GM21526 (cell line): ENCODE measurements at regions not wholly inside any gene's neighbourhood (a gene's known extent, or its start where the extent isn't known, plus 50 kb on each side); places are given as distances from the start of the nearest gene placed in this dataset.
"Not testable (repeated sequence)": the region's sequence is repeated elsewhere in the genome, so short reads cannot be mapped to it uniquely, and the experiment has no call there.

Experiments
- ATAC-seq: cut with Tn5 transposase; IDR thresholded peaks from one replicate; pipeline ENCODE4 v1.9.1; 2021; ENCODE audit warnings: moderate library complexity; ENCODE audit not compliant: unreplicated experiment, low FRiP score

DNA sequence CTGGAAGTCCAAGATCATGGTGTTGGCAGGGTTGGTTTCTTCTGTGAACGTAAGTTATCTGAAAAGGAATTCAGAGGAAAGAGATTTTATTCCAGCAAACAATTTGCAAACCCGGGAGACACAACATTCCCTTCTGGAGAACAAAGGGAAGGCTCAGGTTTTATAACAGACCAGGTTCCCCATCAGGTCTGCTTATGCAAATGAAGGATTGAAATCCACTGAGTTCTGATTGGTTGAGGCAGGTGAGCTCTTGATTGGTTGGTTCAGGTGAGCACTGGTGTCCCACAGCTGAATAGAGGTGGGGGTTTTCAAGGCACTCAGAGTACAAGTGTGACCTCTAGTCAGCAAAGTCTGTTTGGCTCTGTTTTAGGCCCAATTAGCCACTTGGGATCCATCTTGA lies 1306.8 kb downstream of the TBC1D22A start:
- no peak for ATAC-seq

DNA sequence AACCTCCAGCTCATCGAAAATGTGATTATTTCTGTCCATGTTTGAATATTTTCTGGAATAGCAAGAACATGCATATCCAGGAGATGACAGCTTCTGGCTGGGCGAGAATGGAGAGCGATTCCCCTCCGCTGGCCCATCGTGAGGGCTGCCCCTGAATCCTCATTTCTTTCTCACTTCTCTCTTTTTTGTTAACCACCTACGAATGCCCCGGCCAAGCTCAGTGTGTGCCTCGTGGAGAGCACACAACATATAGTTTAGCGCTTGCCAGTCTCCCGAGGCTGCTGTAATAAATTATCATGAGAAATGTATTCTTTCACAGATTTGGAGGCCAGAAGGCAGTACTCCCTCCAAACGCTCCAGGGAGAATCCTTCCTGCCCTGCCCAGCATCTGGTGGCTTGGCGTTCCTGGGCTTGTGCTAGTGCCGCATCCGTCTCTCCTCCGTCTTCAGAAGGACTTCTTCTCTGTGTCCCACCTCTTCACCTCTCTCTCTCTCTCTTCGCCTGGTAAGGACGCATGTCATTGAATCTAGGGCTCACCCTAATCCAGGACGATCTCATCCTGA lies 1306.0 kb downstream of the TBC1D22A start:
- no peak for ATAC-seq

DNA sequence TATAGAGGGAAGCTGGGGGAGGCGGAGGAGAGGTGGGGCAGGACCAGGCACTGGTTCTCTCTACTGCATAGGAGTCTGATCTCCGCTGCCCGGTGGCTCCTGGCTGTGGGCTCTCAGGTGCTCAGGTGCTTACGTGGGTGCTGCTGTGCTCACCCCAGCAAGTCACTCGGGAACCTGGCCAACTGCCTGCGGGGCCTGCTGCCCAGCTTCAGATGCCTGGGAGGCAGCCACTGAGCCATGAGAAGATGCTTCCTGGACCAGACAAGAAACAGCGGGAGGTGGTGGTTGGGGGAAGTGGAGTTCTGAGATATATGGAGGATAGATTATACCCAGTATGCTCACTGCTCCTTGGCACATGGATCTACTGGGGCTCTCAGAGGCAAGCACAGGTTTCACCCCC lies 1303.4 kb downstream of the TBC1D22A start:
- no peak for ATAC-seq

DNA sequence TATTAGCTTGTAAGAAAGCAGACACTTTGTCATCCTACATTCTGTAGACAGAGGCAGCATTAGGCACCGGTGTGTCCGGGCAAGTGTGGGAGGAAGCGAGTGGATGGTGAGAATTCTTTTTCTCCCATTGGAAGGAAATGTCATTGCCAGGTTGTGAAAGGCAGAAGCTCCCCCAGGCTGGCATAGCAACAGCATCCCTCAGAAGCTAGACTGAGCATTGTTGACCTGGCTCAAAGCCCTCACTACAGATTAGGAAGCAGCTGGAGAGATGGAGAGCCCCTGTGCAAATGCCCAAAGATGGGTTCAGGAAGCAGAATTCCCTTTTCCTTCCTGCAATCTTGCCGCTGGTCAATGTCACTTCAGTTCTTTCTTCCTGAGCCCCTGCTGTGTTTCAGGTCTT lies 1299.3 kb downstream of the TBC1D22A start:
- no peak for ATAC-seq

DNA sequence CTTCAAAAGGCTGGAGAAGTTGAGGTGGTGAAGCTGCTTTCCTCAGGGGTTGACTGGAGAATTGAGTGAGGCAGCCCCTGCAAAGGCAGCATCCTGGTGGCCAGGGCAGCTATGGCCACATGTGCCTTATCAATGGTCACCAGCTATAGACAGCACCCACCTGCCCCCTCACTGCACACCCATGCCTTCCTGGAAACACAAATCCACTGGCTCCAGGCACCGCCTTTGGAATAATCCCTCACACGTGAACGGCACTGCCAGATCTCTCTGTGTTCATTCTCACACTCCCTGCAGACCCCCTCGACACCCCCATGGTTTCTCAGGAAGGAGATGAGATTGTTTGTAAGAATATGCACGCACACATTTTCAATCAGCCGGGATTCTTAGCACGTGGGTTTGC lies 1297.8 kb downstream of the TBC1D22A start:
- ATAC-seq = no peak

DNA sequence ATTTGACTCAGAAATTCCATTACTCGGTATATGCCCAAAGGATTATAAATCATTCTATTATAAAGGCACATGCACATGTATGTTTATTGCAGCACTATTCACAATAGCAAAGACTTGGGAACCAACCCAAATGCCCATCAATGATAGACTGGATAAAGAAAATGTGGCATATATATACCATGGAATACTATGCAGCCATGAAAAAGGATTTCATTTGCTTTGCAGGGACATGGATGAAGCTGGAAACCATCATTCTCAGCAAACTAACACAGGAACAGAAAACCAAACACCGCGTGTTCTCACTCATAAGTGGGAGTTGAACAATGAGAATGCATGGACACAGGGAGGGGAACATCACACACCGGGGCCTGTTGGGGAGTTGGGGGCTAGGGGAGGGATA lies 1297.1 kb downstream of the TBC1D22A start:
- ATAC-seq = not testable (repeated sequence)

DNA sequence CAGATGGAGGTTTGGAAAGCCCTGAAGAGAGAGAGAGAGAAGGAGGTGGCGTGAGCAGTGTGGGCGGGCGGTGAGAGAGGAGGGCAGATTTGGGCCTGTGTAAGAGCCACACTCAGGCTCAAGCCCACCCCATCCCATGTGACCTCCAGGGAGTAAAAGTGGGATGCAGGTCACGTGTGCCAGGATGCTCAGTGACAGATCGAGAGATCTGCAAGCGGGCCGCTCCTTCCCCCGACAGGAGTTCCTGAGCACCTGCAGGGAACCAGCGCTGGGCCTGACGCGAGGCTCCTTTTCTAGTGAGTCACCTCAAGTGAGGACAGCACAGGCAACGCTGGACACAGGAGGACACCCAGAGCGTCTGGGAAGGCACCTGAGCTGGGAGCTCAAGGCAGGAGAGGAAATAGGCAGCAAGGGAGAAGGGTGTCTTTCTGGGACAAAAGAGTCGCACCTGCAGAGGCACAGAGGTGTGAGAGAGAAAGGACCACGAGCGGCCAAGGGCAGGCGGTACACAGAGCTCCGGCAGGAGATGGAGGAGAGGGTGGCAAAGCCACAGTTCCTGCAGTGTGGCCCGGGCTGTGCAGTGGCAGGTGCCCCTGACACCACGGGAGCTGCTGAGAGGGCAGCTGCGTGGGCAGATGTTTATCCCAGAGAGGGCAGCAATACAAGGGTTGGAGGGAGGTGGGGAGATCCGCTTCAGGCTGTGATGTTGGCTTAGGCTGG lies 1294.8 kb downstream of the TBC1D22A start:
- no peak for ATAC-seq

DNA sequence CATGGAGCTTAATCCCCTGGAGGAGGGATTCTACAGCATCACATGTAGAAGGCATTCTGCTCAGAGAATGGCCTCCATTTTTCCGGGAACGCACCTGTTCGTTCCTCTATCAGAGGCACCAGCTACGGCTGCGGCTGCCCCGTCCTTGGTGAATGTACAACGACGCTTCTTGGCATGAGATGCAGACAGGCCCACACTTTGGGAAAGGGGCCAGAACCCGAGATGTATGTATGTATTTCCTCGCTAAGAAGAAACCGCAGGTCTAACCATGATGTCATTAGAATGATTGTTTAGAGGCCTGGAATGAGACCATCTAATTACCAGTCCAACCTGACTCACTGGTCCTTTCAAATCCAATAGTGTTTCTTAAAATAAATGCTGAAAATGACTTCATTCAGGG lies 1293.4 kb downstream of the TBC1D22A start:
- no peak for ATAC-seq

DNA sequence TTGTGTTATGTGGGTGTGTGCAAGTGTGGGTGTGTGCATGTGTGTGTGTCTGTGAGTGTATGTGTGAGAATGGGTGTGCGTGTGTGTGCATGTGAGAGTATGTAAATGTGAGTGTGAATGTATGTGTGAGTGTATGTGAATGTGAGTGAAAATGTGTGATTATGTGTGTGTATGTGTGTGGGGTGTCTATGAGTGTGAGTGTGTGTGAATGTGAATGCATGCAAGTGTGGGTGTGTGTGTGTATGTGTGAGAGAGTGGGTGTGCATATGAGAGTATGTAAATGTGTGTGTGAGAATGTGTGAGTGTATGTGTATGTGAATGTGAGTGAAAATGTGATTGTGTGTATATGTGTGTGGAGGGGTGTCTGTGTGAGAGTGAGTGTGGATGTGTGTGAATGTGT lies 1292.7 kb downstream of the TBC1D22A start:
- ATAC-seq = no peak

DNA sequence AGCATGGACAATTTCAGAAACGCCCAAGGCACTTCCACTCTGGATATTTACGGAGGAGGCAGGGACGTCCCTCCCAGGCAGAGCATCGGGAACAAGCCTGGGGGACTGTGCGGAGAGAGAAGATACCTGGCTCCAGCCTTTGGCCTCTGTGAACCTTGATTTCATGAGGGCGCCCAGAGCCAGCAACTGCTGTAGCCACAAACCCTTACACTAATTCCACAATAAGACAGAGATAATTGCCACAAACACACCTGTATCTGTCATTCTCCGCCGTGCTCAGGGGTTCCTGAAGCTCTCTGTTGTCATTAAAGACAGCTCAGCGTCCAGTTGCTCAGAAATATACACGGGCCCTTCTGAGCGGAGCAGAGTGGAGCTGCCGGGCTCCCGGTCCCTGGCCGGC lies 1292.1 kb downstream of the TBC1D22A start:
- ATAC-seq = no peak

DNA sequence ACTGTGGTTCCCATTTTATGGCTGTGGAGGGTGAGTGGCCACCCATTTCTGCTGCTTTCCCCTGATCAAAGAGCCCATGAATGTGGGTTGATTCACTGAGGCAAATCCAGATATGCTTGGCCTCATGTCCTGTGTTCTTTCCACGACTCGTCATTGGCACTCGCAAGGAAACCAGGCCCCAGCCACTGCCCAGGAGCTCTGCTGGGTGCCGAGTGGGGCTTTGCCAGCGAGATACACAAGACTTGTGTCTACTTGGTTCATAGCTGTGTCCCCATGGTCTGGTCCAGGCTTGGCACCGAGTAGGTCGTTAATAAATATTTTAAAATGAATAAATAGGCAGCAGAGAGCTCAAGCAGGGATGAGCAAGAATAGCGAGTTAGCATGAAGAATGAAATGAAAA lies 1291.5 kb downstream of the TBC1D22A start:
- ATAC-seq = no peak

DNA sequence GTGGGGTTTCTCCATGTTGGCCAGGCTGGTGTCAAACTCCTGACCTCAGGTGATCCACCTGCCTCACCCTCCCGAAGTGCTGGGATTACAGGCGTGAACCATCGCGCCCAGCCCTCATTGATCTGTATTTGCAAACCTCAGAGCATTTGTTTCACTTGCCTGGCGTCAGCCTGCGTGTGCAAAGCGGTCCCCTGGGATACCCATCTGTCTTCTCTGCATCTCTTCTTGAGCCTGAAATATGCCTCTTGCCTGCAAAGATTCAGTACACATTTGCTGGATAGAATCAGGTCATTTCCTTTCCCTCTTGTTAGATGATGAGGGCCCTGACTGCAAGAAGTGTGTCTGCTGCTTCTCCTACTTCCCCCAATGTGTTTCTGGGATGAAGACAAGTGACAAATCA lies 1291.0 kb downstream of the TBC1D22A start:
- ATAC-seq = no peak

DNA sequence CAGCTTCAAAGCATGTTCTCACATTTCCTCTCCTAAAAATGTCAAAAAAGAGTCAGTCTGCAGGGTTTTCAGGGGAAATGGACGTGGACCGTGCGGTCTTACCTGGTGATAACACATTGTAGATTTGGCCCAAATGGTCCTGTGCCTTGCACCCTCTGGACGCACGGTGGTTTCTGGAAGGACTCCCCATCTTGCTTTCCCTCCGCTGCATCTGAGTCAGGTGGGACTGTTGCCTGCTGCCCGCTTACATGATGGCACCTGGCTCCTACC lies 1290.1 kb downstream of the TBC1D22A start:
- ATAC-seq = no peak

DNA sequence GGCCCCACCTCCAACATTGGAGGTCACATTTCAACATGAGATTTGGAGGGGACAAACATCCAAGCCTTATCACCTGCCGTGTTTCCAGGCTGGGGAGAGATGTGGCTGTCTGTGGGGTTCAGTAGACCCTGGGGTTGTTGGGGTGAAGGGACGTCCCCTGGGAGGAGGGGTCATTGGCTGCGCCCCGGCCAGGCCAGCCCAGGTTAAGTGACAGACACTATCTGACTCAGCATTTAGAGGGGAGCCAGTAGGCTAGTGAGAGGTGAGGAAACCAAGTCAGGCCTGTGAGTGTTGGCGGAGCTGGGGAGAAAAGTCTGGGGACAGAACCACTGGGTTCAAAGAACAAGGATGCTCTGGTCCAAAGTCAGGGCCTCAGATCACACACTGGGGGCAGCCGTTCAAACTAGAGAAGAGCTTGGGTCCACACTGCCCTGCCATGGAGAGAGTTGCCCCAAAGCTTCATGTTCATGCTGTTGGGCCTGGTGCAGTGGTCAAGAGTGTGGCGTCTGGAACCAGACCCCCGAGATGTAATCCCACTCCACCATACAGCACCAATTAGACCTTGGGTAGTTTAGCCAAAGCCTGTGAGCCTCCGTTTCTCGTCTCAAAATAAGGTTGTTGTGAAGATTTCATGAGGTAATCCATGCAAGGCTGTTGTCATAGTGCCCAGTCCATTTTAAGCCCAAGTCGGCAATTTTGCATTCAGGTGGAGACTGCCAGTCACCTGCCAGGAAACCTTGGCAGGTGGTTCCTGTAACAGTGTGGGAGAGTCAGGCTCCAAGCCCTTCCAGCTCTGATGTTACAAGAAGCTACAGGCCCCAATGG lies 1289.6 kb downstream of the TBC1D22A start:
- ATAC-seq = no peak

DNA sequence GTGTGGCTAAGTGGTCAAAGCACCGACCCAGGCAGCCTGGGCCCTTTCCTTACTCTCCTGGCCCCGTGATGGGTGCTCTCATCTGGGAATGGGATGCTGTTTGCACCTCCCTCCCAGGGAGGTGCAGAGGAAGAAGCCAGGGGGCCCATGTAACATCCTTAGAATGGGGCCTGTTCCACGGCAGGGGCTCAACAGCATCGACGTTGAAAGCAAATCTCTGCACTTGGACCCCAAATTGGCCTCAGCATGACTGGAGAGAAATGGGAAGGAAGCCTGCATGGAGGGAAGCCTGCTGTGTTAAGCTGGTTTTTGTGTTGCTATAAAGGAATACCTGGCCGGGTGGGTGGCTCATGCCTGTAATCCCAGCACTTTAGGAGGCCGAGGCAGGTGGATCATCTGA lies 1288.4 kb downstream of the TBC1D22A start:
- ATAC-seq = no peak

DNA sequence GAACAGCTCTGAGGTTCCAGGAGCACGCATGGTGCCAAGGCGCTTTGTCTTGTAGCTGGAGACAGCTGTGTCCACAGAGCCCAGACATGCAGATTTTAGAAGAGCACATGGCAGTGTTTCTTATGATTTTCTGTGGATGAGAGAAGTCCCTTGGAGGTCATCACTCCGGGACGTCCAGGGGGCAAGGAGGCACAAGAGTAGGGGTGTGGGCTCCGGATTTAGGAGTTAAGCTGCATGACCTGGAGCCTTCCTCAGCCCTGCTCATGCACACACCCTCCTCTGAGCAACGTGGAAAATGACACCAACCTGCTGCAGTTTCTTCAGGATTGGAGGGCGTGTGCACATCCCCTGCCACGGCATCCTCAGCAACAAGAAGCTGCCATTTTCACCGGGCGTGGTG lies 1286.7 kb downstream of the TBC1D22A start:
- no peak for ATAC-seq

DNA sequence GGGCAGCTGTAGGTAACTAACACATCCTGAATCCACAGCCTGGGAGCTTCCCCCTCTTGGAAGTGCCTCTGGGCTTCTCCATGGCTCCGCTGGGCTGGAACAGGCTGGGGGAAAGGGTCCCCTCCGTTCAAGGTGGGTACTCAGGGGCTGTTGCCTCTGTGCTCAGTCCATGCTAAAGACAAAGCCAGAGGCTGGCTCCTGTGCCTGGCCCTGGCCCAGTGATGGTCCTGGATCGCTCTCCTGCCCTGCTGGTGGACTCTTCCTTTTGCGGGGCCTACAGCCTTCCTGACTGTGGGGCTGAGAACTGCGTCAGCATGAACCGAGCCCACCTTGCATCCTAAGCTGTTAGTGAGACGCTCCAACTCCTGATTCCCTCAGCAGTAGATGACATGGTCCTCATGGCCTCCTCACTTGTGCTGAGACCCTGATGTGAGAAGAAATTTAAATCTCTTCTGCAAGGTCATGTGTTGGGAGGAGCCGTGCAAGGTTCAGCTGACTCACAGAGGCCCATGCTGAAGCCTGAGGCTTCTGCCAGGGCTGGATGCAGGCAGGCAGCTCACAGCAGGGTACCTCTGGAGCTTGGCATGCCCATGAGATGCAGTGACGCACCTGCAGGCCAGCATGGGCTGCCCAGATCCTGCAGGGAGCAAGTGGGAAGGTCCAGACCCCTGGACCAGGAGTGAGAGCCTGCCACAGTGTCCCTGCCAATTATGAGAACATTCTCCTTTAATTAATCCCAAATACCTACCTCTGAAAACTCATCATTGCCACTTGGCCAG lies 1285.5 kb downstream of the TBC1D22A start:
- no peak for ATAC-seq

DNA sequence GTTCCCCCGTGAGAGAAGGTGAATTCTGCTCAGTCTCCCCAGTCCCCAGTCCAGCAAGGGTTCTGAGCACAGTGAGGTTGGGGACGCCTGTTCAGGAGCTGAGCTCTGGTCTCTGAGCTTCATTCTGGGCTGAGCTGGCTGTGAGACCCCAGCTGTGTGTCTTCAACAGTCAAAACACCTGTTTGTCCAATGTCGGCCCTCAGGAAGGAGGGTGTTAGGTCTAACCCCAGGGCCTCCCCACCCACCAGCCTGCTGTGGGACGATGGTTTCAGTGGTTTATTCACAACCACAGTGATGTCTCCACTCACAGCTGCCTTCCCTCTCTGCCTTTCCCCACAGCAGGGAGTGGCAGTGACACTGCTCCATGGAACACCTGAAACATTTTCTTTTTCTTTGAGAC lies 1282.9 kb downstream of the TBC1D22A start:
- peak; percentile 89 for ATAC-seq

DNA sequence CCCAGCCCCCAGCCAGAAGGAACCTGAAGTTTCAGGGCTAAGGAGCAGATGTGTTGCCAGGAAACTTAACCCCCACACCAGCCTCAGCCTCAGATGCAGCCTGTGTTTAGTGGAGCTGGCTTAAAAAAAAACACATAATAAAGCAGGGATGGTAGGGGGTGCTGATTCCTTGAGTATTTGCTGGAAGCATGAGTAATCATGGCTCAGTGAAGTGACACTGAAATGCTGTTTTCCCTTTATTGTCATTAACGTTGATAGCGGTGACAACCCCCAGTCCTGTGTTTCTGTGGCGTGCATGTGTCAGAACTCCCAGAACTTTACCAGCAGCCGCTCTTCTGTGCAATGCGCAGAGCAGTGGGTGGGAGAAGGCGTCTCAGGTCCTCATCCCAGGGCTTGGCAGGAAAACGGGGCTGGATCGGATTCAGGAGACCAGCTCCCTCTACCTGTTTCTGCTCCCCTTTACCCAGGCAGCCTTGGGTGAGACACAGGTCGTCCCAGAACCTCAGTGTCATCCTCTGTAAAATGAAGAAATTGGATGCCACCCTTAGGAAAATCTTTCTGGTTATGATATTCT lies 1282.1 kb downstream of the TBC1D22A start:
- ATAC-seq = no peak

DNA sequence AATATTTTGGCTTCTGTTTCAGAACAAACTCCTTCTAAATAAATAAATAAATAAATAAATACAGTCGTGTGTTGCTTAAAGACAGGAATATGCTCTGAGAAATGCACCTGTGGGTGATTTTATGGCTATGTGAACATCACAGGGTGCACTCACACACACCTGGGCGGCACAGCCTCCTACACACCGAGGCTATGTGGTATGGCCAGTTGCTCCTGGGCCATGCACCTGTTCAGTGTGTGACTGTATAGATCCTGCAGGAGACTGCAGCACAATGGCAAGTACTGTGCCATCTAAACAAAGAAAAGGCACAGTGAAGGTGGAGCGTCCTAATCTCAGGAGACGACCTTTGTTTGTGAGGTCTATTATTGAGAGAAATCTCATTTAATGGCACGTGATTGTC lies 1281.1 kb downstream of the TBC1D22A start:
- no peak for ATAC-seq
